ENCODE measurements at regions not wholly inside any gene's neighbourhood (a gene's known extent, or its start where the extent isn't known, plus 50 kb on each side); places are given as distances from the start of the nearest gene placed in this dataset.

DNA sequence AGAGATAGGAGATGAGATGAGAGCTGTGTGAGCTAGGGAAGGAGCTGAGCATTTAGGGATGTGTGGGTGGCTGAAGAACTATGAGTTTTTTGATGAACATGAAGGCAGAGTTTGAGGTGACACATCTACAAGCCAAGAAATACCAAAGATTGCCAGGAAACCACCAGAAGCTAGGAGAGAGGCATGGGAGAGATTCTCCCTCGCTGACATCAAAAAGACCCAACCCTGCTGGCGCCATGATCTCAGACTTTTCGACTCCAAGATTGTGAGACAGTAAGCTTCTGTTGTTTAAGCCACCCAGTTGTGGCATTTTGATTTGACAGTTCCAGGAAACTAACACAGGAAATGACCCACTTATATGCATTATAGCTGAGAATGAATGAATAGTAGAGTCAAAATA is 790.9 kb downstream of the TFAP2A start:
- Histone ChIP-seq H3K4me3 (ENCODE audit: low read depth in 1 of 5, low read length in 5 of 5) (no peak overlapping the region), H3K4me1 (ENCODE audit: control insufficient read depth in 5 of 5, insufficient read depth in 5 of 5, low read length in 5 of 5) (no peaks in the 10 kb centered on the region)

DNA sequence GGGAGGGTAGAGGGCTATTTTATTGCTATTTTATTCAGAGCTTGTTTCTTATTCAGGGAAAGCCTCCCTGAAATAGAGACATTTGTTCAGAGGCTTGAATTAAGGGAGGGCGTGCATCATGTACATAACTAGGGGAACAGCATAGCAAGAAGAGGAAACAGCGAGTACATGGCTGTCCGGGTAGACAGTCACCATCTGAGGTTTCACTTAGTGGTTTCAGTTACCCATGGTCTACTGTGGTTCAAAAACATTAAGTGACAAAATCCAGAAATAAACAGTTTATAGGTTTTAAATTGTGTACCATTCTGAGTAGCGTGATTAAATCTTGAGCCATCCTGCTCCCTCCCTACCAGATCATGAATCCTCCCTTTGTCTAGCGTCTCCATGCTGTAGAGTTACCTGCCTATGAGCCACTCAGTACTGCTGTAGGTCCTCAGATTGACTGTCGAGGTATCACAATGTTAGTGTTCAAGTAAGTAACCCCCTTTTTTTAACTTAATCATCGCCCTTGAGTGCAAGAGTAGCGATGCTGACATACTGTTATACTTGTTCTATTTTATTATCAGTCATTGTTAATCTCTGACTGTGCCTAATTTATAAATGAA is 791.5 kb downstream of the TFAP2A start:
- Histone ChIP-seq H3K4me3 (ENCODE audit: low read depth in 1 of 5, low read length in 5 of 5) (no peak overlapping the region), H3K9ac (ENCODE audit: low read length in 5 of 5) (no peak overlapping the region), H3K36me3 (ENCODE audit: control insufficient read depth in 5 of 5, insufficient read depth in 5 of 5, low read length in 5 of 5) (no peaks in the 10 kb centered on the region), H3K27ac (ENCODE audit: low read depth, low read length) (no peak overlapping the region), H3K27me3 (ENCODE audit: control insufficient read depth in 5 of 5, insufficient read depth in 4 of 5, low read length in 5 of 5) (no peaks in the 10 kb centered on the region), H3K9me3 (ENCODE audit: control insufficient read depth in 5 of 5, low read length in 5 of 5) (peaks cover 0 to 4% (median 0%) of the 10 kb centered on the region in 5 donors), H3K4me1 (ENCODE audit: control insufficient read depth in 5 of 5, insufficient read depth in 5 of 5, low read length in 5 of 5) (no peaks in the 10 kb centered on the region)

More for the DNA sequence above, 790.9 kb downstream of the TFAP2A start:
- Histone ChIP-seq H3K9ac (ENCODE audit: low read length in 5 of 5) (no peak overlapping the region), H3K9me3 (ENCODE audit: control insufficient read depth in 5 of 5, low read length in 5 of 5) (peaks cover 0 to 4% (median 0%) of the 10 kb centered on the region in 5 donors), H3K27me3 (ENCODE audit: control insufficient read depth in 5 of 5, insufficient read depth in 4 of 5, low read length in 5 of 5) (no peaks in the 10 kb centered on the region), H3K36me3 (ENCODE audit: control insufficient read depth in 5 of 5, insufficient read depth in 5 of 5, low read length in 5 of 5) (no peaks in the 10 kb centered on the region), H3K27ac (ENCODE audit: low read depth, low read length) (no peak overlapping the region)

DNA sequence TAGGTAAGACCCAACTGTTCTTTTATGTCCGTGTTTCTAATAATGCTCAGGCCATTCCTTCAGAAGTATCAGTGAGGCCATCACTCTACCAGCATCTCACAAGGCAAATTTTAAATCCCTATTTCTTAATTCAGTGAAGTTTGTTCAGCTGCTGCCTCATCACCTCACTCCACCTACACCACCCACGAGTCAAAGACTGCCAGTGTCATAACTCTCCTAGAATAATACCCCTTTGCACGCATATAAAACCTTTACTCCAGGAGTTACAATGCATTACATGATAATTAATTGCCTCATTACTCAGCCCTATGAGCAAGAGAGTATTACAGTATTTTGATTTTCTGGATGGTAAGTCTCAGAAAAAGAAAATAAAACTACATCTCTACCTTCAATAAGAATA is 793.6 kb downstream of the TFAP2A start:
- H3K4me1 ChIP-seq (ENCODE audit: control insufficient read depth in 5 of 5, insufficient read depth in 5 of 5, low read length in 5 of 5) = no peaks in the 10 kb centered on the region
- H3K27ac ChIP-seq (ENCODE audit: low read depth, low read length) = no peak overlapping the region
- no peaks in the 10 kb centered on the region for H3K27me3 ChIP-seq (ENCODE audit: control insufficient read depth in 5 of 5, insufficient read depth in 4 of 5, low read length in 5 of 5)
- H3K4me3 ChIP-seq (ENCODE audit: low read depth in 1 of 5, low read length in 5 of 5) = no peak overlapping the region
- H3K9me3 ChIP-seq (ENCODE audit: control insufficient read depth in 5 of 5, low read length in 5 of 5) = peaks cover 0 to 4% (median 0%) of the 10 kb centered on the region in 5 donors
- H3K9ac ChIP-seq (ENCODE audit: low read length in 5 of 5) = no peak overlapping the region
- H3K36me3 ChIP-seq (ENCODE audit: control insufficient read depth in 5 of 5, insufficient read depth in 5 of 5, low read length in 5 of 5) = no peaks in the 10 kb centered on the region

DNA sequence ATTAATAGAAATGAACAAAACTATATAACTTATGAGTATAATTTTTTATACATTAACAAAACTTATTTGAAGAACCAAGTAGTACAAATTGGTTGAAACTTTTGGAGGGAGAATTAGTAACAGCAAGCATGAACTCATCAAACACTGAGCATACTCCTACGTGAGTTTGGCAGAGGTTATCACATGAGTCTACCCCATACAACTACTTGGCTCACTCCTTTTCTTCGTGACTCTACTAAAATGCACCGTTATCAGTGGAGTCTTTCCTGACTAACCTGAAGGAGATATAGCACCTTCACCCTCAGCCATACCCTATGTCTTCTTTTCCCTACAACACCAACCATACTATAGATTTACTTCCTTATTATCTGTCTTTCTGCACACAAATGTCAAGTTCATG is 794.2 kb downstream of the TFAP2A start:
- Histone ChIP-seq H3K27me3 (ENCODE audit: control insufficient read depth in 5 of 5, insufficient read depth in 4 of 5, low read length in 5 of 5) (no peaks in the 10 kb centered on the region), H3K4me1 (ENCODE audit: control insufficient read depth in 5 of 5, insufficient read depth in 5 of 5, low read length in 5 of 5) (no peaks in the 10 kb centered on the region), H3K9me3 (ENCODE audit: control insufficient read depth in 5 of 5, low read length in 5 of 5) (peaks cover 0 to 2% (median 0%) of the 10 kb centered on the region in 5 donors), H3K36me3 (ENCODE audit: control insufficient read depth in 5 of 5, insufficient read depth in 5 of 5, low read length in 5 of 5) (no peaks in the 10 kb centered on the region), H3K9ac (ENCODE audit: low read length in 5 of 5) (no peak overlapping the region), H3K27ac (ENCODE audit: low read depth, low read length) (no peak overlapping the region), H3K4me3 (ENCODE audit: low read depth in 1 of 5, low read length in 5 of 5) (no peak overlapping the region)

DNA sequence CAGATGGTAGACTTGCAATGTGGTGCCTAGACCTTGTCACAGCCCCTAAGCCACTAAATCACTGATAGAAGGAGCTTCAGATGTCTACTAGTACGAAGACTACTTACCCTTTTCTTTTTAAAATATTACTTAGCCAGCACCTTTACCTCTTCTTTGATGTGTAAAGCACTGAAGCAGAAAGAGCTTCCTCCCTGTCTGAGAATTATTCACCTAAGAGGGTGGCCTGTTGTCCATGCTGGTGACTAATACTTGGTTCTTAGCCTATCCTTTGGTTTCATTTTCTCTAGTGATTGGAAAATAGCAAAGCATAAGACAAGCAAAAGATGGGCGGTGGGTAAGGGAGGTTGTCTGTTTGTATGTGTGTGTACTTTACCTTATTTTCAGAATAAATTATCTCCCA is 794.6 kb downstream of the TFAP2A start:
- Histone ChIP-seq H3K27ac (ENCODE audit: low read depth, low read length) (no peak overlapping the region), H3K4me1 (ENCODE audit: control insufficient read depth in 5 of 5, insufficient read depth in 5 of 5, low read length in 5 of 5) (no peaks in the 10 kb centered on the region), H3K27me3 (ENCODE audit: control insufficient read depth in 5 of 5, insufficient read depth in 4 of 5, low read length in 5 of 5) (no peaks in the 10 kb centered on the region)

DNA sequence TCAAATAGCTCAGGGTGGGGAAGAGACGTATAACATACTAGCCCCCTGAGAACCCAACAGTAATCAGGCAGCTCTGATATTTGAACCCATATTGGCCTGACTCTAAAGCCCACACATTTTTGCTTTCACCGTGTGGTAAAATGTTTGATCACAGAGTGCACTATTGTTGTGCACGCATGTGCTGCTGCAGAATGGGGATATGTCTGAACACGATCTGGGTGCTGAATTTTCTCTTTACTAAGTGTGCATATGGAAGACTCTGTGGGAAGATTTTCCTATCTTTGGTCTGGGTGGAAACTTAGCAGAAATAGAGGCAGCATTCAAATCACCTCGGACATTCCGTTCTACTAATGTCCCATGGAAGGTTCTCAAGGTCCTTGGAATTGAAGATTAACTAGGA is 800.1 kb downstream of the TFAP2A start:
- no peaks in the 10 kb centered on the region for H3K9me3 ChIP-seq (ENCODE audit: control insufficient read depth in 5 of 5, low read length in 5 of 5)
- no peaks in the 10 kb centered on the region for H3K27me3 ChIP-seq (ENCODE audit: control insufficient read depth in 5 of 5, insufficient read depth in 4 of 5, low read length in 5 of 5)
- no peak overlapping the region for H3K9ac ChIP-seq (ENCODE audit: low read length in 5 of 5)
- no peak overlapping the region for H3K27ac ChIP-seq (ENCODE audit: low read depth, low read length)
- H3K36me3 ChIP-seq (ENCODE audit: control insufficient read depth in 5 of 5, insufficient read depth in 5 of 5, low read length in 5 of 5) = no peaks in the 10 kb centered on the region
- no peaks in the 10 kb centered on the region for H3K4me1 ChIP-seq (ENCODE audit: control insufficient read depth in 5 of 5, insufficient read depth in 5 of 5, low read length in 5 of 5)
- no peak overlapping the region for H3K4me3 ChIP-seq (ENCODE audit: low read depth in 1 of 5, low read length in 5 of 5)

More for the DNA sequence above, 794.6 kb downstream of the TFAP2A start:
- Histone ChIP-seq H3K9ac (ENCODE audit: low read length in 5 of 5) (no peak overlapping the region), H3K9me3 (ENCODE audit: control insufficient read depth in 5 of 5, low read length in 5 of 5) (no peaks in the 10 kb centered on the region), H3K36me3 (ENCODE audit: control insufficient read depth in 5 of 5, insufficient read depth in 5 of 5, low read length in 5 of 5) (no peaks in the 10 kb centered on the region), H3K4me3 (ENCODE audit: low read depth in 1 of 5, low read length in 5 of 5) (no peak overlapping the region)

DNA sequence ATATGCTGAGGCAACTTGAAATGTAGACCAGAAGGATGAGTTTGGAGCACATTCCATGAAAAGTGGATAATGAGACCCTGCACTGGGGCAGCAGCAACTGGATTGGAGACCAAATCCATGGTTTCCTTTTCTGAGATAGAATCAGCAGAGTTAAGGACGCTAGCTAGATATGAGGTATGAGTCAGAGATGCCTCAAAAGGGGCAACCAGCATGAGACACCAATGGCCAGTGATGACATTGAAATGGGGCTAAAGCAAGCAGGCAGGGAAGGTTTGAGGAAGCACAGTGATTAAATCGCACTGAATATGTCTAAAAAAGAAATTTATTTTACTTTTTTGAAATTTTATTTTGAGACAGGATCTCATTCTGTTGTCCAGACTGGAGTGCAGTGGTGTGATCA is 802.4 kb downstream of the TFAP2A start:
- Histone ChIP-seq H3K9ac (ENCODE audit: low read length in 5 of 5) (no peak overlapping the region), H3K9me3 (ENCODE audit: control insufficient read depth in 5 of 5, low read length in 5 of 5) (no peaks in the 10 kb centered on the region), H3K27ac (ENCODE audit: low read depth, low read length) (no peak overlapping the region), H3K4me3 (ENCODE audit: low read depth in 1 of 5, low read length in 5 of 5) (no peak overlapping the region), H3K4me1 (ENCODE audit: control insufficient read depth in 5 of 5, insufficient read depth in 5 of 5, low read length in 5 of 5) (no peaks in the 10 kb centered on the region), H3K27me3 (ENCODE audit: control insufficient read depth in 5 of 5, insufficient read depth in 4 of 5, low read length in 5 of 5) (peaks cover 0 to 2% (median 0%) of the 10 kb centered on the region in 5 donors), H3K36me3 (ENCODE audit: control insufficient read depth in 5 of 5, insufficient read depth in 5 of 5, low read length in 5 of 5) (no peaks in the 10 kb centered on the region)

DNA sequence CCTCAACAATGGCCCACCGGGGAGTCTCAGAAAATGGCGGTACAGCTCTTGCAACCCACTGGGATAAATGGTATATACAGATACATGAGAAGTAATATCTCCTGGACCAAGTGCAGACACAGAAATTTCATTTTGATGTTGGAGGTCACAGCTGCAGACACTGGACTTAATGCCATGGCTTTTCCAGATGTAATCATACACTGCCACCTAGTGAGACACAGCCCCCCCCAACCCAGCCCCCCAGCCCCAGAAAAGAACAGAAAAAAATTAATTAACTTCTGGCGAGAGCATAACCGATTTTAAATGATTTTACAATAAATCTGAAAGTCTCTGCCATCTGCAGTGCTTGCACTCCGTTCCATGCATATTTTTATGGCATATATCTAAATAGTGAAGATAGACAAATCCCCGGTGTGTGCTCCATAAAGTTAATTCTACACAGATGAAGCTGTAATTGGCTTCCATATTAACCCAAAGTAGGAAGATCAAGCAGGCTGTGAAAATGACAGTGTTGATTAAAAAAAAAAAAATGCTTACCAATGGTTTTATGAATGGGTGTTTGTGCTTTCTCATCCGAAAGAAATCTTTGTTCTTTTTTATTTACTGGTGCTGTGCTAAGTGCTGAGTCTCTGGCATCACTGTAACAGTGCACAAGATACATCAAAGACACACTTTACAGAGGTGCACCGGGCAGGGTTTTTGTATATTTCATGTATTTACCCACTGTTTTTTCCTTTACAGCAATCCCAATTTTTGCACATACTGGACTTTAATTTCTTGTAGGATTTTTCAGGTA is 804.1 kb downstream of the TFAP2A start:
- Histone ChIP-seq H3K36me3 (ENCODE audit: control insufficient read depth in 5 of 5, insufficient read depth in 5 of 5, low read length in 5 of 5) (no peaks in the 10 kb centered on the region), H3K27me3 (ENCODE audit: control insufficient read depth in 5 of 5, insufficient read depth in 4 of 5, low read length in 5 of 5) (peaks cover 0 to 2% (median 0%) of the 10 kb centered on the region in 5 donors), H3K27ac (ENCODE audit: low read depth, low read length) (no peak overlapping the region), H3K4me1 (ENCODE audit: control insufficient read depth in 5 of 5, insufficient read depth in 5 of 5, low read length in 5 of 5) (no peaks in the 10 kb centered on the region), H3K9me3 (ENCODE audit: control insufficient read depth in 5 of 5, low read length in 5 of 5) (no peaks in the 10 kb centered on the region), H3K9ac (ENCODE audit: low read length in 5 of 5) (no peak overlapping the region), H3K4me3 (ENCODE audit: low read depth in 1 of 5, low read length in 5 of 5) (no peak overlapping the region)

DNA sequence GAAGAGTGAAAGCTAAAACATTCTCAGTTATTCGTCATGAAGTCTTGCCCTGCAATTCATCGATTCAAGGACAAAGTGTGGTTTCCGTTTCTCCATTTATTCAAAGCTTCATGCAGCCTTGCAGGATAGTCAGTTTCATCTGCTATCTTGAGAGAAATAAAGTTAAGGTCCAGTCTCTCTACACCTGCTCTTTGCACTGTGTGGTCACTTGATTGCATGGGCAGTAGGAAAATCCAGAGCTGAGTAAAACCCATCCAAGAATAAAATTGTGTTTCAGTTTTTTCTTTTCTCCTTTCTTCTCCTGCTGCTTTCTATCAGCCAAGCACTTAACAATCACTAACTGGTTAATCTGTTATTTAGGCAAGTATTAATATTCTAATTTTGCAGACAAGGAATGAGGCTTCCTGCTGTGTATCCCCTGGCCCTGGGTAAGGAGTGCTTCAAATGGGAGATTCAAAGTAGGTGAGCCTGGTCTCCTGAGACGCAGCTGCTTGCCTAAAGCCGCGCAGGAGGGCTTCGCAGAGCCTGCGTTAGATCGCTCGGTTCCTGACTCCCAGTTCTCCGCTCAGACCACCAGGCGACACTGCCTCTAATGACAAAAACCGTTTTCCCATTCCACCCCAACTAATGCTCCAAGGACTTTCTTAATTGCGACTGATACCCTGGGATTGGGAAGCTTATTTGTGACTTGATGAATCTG is 808.3 kb downstream of the TFAP2A start:
- no peak overlapping the region for H3K27ac ChIP-seq (ENCODE audit: low read depth, low read length)
- H3K36me3 ChIP-seq (ENCODE audit: control insufficient read depth in 5 of 5, insufficient read depth in 5 of 5, low read length in 5 of 5) = no peaks in the 10 kb centered on the region
- no peaks in the 10 kb centered on the region for H3K4me1 ChIP-seq (ENCODE audit: control insufficient read depth in 5 of 5, insufficient read depth in 5 of 5, low read length in 5 of 5)
- no peaks in the 10 kb centered on the region for H3K9me3 ChIP-seq (ENCODE audit: control insufficient read depth in 5 of 5, low read length in 5 of 5)
- no peak overlapping the region for H3K9ac ChIP-seq (ENCODE audit: low read length in 5 of 5)
- H3K27me3 ChIP-seq (ENCODE audit: control insufficient read depth in 5 of 5, insufficient read depth in 4 of 5, low read length in 5 of 5) = peaks cover 0 to 2% (median 0%) of the 10 kb centered on the region in 5 donors
- H3K4me3 ChIP-seq (ENCODE audit: low read depth in 1 of 5, low read length in 5 of 5) = no peak overlapping the region

DNA sequence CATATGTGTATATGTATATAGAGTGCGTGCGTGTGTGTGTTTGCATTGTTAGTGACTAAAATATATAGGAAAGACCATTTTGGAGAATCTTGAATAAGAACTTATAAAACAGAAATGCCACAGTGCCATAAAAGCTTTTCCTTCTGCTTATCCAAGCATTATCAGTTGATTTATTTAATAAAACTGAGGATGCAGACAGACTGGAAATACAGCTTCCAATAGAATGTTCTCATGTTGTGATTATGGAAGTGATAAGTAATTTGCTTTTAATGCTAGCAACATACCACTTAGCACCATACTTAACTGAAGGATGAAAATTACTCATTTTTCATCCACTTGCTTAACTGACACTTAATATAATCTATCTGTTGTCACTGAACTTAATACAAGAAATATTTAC is 820.1 kb downstream of the TFAP2A start:
- Histone ChIP-seq H3K27me3 (ENCODE audit: control insufficient read depth in 5 of 5, insufficient read depth in 4 of 5, low read length in 5 of 5) (no peaks in the 10 kb centered on the region), H3K4me1 (ENCODE audit: control insufficient read depth in 5 of 5, insufficient read depth in 5 of 5, low read length in 5 of 5) (no peaks in the 10 kb centered on the region), H3K9me3 (ENCODE audit: control insufficient read depth in 5 of 5, low read length in 5 of 5) (no peaks in the 10 kb centered on the region), H3K36me3 (ENCODE audit: control insufficient read depth in 5 of 5, insufficient read depth in 5 of 5, low read length in 5 of 5) (no peaks in the 10 kb centered on the region), H3K27ac (ENCODE audit: low read depth, low read length) (no peak overlapping the region), H3K9ac (ENCODE audit: low read length in 5 of 5) (no peak overlapping the region), H3K4me3 (ENCODE audit: low read depth in 1 of 5, low read length in 5 of 5) (no peak overlapping the region)

Data from subcutaneous abdominal adipose tissue (tissue), 5 donors.